DOHH2 (cell line): ENCODE measurements at regions not wholly inside any gene's neighbourhood (a gene's known extent, or its start where the extent isn't known, plus 50 kb on each side); places are given as distances from the start of the nearest gene placed in this dataset.

Source experiments
- H3F3A ChIP-seq: fragments of 200-600 bp; sonication (generic), shearing (Covaris generic); 2 replicates; pipeline ENCODE4 v1.6.0; 2016; ENCODE audit warnings: antibody characterized with exemption, mild to moderate bottlenecking; ENCODE audit not compliant: control insufficient read depth, insufficient read depth
- H3K27ac ChIP-seq: fragments of 200-600 bp; sonication (generic); 2 replicates; pipeline ENCODE4 v1.5.1; 2014; ENCODE audit warnings: low read depth, mild to moderate bottlenecking, low read length, moderate library complexity
- H3K27me3 ChIP-seq: fragments of 200-600 bp; sonication (generic); 2 replicates; pipeline ENCODE4 v1.6.1; 2014; ENCODE audit warnings: mild to moderate bottlenecking, low read length, mixed read lengths; ENCODE audit not compliant: control insufficient read depth
- H3K36me3 ChIP-seq: fragments of 200-600 bp; sonication (generic); 2 replicates; pipeline ENCODE4 v1.6.1; 2014; ENCODE audit warnings: mild to moderate bottlenecking, low read length, moderate library complexity, mixed read lengths; ENCODE audit not compliant: control insufficient read depth
- H3K4me1 ChIP-seq: fragments of 200-600 bp; sonication (generic); 2 replicates; pipeline ENCODE4 v1.6.1; 2014; ENCODE audit warnings: mild to moderate bottlenecking, low read length, mixed read lengths; ENCODE audit not compliant: control insufficient read depth
- H3K4me2 ChIP-seq: fragments of 200-600 bp; sonication (generic); 2 replicates; pipeline ENCODE4 v1.6.0; 2014; ENCODE audit warnings: mild to moderate bottlenecking, low read length, moderate library complexity
- H3K4me3 ChIP-seq: fragments of 200-600 bp; sonication (generic); 2 replicates; pipeline ENCODE4 v1.5.1; 2014; ENCODE audit warnings: mild to moderate bottlenecking, low read length, mixed read lengths
- H3K79me2 ChIP-seq: fragments of 200-600 bp; sonication (generic); 2 replicates; pipeline ENCODE4 v1.6.1; 2014; ENCODE audit warnings: mild to moderate bottlenecking, low read length, mixed read lengths; ENCODE audit not compliant: control insufficient read depth
- H3K9me2 ChIP-seq: fragments of 200-600 bp; sonication (generic); replicated peaks from 2 replicates; pipeline ENCODE4 v1.6.1; 2014; ENCODE audit warnings: mild to moderate bottlenecking, low read length, mixed read lengths; ENCODE audit not compliant: control insufficient read depth
- H3K9me3 ChIP-seq: fragments of 200-600 bp; sonication (generic); 2 replicates; pipeline ENCODE4 v1.6.1; 2014; ENCODE audit warnings: antibody characterized with exemption, low read length, mixed read lengths; ENCODE audit not compliant: control insufficient read depth, insufficient read depth
- H4K20me1 ChIP-seq: fragments of 200-600 bp; sonication (generic); 2 replicates; pipeline ENCODE4 v1.6.0; 2014; ENCODE audit warnings: low read depth, mild to moderate bottlenecking, antibody characterized with exemption, low read length, moderate library complexity; ENCODE audit not compliant: control insufficient read depth, insufficient read depth
- EZH2phosphoT487 ChIP-seq: fragments of 200-600 bp; sonication (generic); IDR thresholded peaks from 2 replicates; pipeline ENCODE4 v1.6.1; 2017; ENCODE audit warnings: borderline replicate concordance, mild to moderate bottlenecking, antibody characterized with exemption, low read length, moderate library complexity, mixed read lengths
- TF ChIP-seq, protein P1 (sequence below): fragments of 200-600 bp; sonication (generic); IDR thresholded peaks from one replicate; pipeline ENCODE4 v1.5.1; 2014; ENCODE audit warnings: antibody characterized with exemption, mild to moderate bottlenecking, low read depth, low read length; ENCODE audit not compliant: poor library complexity, severe bottlenecking

DNA sequence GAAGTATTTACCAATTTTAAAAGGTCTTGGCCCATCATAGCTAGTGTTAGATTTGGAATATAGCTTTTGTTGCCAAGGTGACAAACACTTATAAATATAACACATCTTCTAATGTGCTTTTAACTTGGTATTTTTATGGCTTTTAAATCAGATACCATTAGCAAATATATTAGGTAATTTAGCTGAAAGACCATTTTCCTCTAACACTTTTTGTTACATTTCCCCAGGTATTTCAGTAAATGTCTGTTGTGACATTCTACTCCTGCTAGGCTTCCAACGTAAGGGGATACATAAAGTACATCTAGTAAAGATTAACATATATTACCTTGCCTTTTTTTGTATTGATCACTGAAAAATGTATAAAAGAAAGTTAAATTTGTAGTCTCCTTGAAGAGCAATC lies 75.0 kb upstream of the SEM1 start:
- Histone ChIP-seq H3K4me3 (no peak overlapping the region), H3K79me2 (no peaks in the 10 kb centered on the region), H3K27me3 (no peaks in the 10 kb centered on the region), H4K20me1 (no peaks in the 10 kb centered on the region), H3K36me3 (no peaks in the 10 kb centered on the region), H3K9me3 (no peaks in the 10 kb centered on the region), H3F3A (no peaks in the 10 kb centered on the region), H3K4me2 (no peak overlapping the region), H3K9me2 (no peaks in the 10 kb centered on the region; the same call in 1 of the 2 replicates), H3K27ac (no peak overlapping the region), H3K4me1 (no peaks in the 10 kb centered on the region)
- no peak for TF ChIP-seq EZH2phosphoT487
- TF ChIP-seq, protein P1, sequence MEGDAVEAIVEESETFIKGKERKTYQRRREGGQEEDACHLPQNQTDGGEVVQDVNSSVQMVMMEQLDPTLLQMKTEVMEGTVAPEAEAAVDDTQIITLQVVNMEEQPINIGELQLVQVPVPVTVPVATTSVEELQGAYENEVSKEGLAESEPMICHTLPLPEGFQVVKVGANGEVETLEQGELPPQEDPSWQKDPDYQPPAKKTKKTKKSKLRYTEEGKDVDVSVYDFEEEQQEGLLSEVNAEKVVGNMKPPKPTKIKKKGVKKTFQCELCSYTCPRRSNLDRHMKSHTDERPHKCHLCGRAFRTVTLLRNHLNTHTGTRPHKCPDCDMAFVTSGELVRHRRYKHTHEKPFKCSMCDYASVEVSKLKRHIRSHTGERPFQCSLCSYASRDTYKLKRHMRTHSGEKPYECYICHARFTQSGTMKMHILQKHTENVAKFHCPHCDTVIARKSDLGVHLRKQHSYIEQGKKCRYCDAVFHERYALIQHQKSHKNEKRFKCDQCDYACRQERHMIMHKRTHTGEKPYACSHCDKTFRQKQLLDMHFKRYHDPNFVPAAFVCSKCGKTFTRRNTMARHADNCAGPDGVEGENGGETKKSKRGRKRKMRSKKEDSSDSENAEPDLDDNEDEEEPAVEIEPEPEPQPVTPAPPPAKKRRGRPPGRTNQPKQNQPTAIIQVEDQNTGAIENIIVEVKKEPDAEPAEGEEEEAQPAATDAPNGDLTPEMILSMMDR = no peak

DNA sequence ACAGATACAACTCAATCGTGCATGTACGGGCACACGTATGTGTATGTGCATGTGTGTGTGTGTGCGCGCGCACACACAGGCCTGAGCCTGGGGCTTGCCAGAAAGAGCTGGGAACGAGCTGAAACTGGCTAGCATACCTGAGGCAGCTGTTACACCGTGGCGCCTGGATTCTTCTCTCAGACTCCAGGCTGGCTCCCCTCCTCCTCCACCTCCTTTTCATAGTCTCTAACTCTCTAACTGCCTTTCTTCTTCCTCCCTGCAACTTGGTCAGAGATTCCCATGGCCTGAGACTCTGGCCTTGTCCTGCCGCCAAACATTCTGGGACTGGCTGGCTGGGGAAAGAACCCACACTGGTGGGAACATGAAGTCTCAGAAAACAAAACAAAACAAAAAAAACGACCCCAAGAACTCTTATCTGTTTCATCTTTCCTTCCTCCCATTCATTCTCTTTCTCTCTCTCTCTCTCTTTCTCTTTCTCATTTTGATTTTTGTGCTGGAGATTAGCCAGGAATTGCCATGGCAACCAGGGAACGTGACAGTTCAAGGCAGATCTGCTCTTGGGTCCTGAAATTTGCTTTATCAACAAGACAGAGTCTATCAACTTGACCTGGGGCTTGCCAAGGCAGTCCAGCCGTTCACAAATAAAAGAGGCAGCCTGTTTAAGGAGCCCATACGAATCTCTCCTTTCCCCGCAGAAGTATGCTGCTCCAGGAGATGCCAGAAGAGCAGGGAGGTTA lies 76.8 kb upstream of the SEM1 start:
- Histone ChIP-seq H3K27ac (no peak overlapping the region), H4K20me1 (no peaks in the 10 kb centered on the region), H3K4me3 (no peak overlapping the region), H3K79me2 (no peaks in the 10 kb centered on the region), H3K4me1 (no peaks in the 10 kb centered on the region), H3K9me3 (no peaks in the 10 kb centered on the region), H3K36me3 (no peaks in the 10 kb centered on the region), H3K27me3 (no peaks in the 10 kb centered on the region), H3F3A (no peaks in the 10 kb centered on the region), H3K9me2 (no peaks in the 10 kb centered on the region; the same call in 1 of the 2 replicates), H3K4me2 (no peak overlapping the region)
- TF ChIP-seq, protein P1 = no peak
- TF ChIP-seq EZH2phosphoT487 = no peak

DNA sequence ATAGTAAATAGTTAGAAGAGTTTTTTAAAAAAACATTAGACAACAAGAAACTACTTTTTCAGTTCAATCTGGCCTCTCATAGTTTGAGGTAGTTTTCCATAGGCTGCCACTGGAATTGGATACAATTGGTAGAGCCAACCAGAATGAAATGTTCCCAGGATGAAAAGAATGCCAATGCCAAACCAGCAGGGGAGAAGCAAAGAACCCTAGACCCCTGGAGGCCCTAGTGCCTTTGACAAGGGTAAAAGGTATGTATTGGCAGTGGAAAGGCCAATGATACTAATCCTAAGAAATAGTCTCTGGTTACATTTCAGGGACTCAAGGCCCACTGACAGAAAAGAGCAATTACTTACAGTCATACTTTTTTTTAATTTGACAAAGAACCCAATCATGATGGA lies 77.4 kb upstream of the SEM1 start:
- TF ChIP-seq, protein P1 = no peak
- no peak for TF ChIP-seq EZH2phosphoT487

More for the DNA sequence above, 77.4 kb upstream of the SEM1 start:
- Histone ChIP-seq H3K9me3 (no peaks in the 10 kb centered on the region), H3K27ac (no peak overlapping the region), H3K4me1 (no peaks in the 10 kb centered on the region), H3K79me2 (no peaks in the 10 kb centered on the region), H3K27me3 (no peaks in the 10 kb centered on the region), H3F3A (no peaks in the 10 kb centered on the region), H3K36me3 (no peaks in the 10 kb centered on the region), H3K4me2 (no peak overlapping the region), H3K9me2 (no peaks in the 10 kb centered on the region; the same call in 1 of the 2 replicates), H4K20me1 (no peaks in the 10 kb centered on the region), H3K4me3 (no peak overlapping the region)
